ENCODE measurements at regions not wholly inside any gene's neighbourhood (a gene's known extent, or its start where the extent isn't known, plus 50 kb on each side); places are given as distances from the start of the nearest gene placed in this dataset.

DNA sequence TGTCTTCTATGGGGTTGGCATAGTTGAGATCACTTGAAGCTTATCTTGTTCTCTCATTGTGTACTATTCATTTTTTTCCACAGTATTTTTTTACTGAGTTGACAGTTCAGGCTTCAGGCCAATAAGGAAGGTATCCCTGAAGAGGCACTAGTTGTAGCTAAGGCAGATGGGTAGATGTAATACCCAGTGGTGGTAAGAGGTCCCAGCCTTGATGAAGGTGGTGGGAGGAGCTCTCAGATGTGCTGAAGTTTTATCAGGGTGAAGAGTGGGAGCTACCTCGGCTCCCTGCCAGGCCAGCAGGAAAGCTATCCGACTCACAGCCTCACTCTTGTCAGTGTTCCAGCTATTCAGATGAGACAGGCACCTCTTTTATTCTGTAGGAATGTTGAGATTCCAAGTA, 87.7 kb upstream of the UFL1 start:
- TF ChIP-seq POLR2AphosphoS5 (IDR thresholded peaks at IDR 0.05; ENCODE audit: low read depth, low read length) (no peak), POLR2A (IDR thresholded peaks at IDR 0.05; ENCODE audit: control extremely low read depth in 1 of 2, low read depth in 2 of 2, low read length in 2 of 2) (no peak), RNF2 (IDR thresholded peaks at IDR 0.05; ENCODE audit: borderline replicate concordance, low read depth, low read length, missing control alignments, poor library complexity, severe bottlenecking) (no peak), TEAD4 (IDR thresholded peaks at IDR 0.05; ENCODE audit: low read depth, low read length) (no peak)
- TF ChIP-seq, protein P1, sequence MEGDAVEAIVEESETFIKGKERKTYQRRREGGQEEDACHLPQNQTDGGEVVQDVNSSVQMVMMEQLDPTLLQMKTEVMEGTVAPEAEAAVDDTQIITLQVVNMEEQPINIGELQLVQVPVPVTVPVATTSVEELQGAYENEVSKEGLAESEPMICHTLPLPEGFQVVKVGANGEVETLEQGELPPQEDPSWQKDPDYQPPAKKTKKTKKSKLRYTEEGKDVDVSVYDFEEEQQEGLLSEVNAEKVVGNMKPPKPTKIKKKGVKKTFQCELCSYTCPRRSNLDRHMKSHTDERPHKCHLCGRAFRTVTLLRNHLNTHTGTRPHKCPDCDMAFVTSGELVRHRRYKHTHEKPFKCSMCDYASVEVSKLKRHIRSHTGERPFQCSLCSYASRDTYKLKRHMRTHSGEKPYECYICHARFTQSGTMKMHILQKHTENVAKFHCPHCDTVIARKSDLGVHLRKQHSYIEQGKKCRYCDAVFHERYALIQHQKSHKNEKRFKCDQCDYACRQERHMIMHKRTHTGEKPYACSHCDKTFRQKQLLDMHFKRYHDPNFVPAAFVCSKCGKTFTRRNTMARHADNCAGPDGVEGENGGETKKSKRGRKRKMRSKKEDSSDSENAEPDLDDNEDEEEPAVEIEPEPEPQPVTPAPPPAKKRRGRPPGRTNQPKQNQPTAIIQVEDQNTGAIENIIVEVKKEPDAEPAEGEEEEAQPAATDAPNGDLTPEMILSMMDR (IDR thresholded peaks at IDR 0.05; ENCODE audit: control extremely low read depth in 1 of 3, insufficient read depth in 1 of 3, low read depth in 1 of 3, low read length in 3 of 3): no peak
- TF ChIP-seq, protein P2, sequence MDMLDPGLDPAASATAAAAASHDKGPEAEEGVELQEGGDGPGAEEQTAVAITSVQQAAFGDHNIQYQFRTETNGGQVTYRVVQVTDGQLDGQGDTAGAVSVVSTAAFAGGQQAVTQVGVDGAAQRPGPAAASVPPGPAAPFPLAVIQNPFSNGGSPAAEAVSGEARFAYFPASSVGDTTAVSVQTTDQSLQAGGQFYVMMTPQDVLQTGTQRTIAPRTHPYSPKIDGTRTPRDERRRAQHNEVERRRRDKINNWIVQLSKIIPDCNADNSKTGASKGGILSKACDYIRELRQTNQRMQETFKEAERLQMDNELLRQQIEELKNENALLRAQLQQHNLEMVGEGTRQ (IDR thresholded peaks at IDR 0.05; ENCODE audit: low read length): no peak
